ENCODE measurements at regions not wholly inside any gene's neighbourhood (a gene's known extent, or its start where the extent isn't known, plus 50 kb on each side); places are given as distances from the start of the nearest gene placed in this dataset.

DNA sequence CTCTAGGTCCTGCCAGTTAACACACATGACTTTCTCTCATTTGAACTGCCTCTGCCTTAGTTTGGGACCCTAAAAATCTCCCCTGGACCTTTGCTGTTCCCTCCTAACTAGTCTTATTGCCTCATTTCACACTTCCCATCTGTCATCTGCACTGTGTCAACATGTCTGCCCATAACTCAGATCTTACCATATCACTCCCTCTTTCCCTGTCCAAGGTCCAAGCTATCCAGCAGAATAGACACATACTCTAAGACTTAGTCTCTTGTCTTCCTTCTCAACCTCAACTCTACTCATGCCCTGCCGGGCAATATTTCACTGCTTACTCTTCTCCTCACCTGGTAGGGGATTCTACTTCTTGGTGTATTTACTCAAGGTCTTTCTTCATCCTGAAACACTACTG is 79.5 kb upstream of the DAB1 start:
- no peak for TF ChIP-seq POLR2A (IDR thresholded peaks at IDR 0.05; ENCODE audit: borderline replicate concordance, extremely low read depth, insufficient read depth, insufficient read length)
- TF ChIP-seq EZH2 (IDR thresholded peaks at IDR 0.05): no peak
- no peak for TF ChIP-seq SIN3A (IDR thresholded peaks at IDR 0.05; ENCODE audit: low read depth)
- TF ChIP-seq, protein P1, sequence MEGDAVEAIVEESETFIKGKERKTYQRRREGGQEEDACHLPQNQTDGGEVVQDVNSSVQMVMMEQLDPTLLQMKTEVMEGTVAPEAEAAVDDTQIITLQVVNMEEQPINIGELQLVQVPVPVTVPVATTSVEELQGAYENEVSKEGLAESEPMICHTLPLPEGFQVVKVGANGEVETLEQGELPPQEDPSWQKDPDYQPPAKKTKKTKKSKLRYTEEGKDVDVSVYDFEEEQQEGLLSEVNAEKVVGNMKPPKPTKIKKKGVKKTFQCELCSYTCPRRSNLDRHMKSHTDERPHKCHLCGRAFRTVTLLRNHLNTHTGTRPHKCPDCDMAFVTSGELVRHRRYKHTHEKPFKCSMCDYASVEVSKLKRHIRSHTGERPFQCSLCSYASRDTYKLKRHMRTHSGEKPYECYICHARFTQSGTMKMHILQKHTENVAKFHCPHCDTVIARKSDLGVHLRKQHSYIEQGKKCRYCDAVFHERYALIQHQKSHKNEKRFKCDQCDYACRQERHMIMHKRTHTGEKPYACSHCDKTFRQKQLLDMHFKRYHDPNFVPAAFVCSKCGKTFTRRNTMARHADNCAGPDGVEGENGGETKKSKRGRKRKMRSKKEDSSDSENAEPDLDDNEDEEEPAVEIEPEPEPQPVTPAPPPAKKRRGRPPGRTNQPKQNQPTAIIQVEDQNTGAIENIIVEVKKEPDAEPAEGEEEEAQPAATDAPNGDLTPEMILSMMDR (IDR thresholded peaks at IDR 0.05 in 2 of 3, conservative IDR thresholded peaks at IDR 0.05 in 1 of 3; ENCODE audit: borderline replicate concordance in 1 of 3, insufficient read depth in 1 of 3, low read depth in 2 of 3, low read length in 2 of 3): no peak
- TF ChIP-seq, protein P2, sequence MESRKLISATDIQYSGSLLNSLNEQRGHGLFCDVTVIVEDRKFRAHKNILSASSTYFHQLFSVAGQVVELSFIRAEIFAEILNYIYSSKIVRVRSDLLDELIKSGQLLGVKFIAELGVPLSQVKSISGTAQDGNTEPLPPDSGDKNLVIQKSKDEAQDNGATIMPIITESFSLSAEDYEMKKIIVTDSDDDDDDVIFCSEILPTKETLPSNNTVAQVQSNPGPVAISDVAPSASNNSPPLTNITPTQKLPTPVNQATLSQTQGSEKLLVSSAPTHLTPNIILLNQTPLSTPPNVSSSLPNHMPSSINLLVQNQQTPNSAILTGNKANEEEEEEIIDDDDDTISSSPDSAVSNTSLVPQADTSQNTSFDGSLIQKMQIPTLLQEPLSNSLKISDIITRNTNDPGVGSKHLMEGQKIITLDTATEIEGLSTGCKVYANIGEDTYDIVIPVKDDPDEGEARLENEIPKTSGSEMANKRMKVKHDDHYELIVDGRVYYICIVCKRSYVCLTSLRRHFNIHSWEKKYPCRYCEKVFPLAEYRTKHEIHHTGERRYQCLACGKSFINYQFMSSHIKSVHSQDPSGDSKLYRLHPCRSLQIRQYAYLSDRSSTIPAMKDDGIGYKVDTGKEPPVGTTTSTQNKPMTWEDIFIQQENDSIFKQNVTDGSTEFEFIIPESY (IDR thresholded peaks at IDR 0.05; ENCODE audit: extremely low read depth, insufficient replicate concordance, low read length): no peak
- no peak for TF ChIP-seq POLR2AphosphoS5 (IDR thresholded peaks at IDR 0.05; ENCODE audit: low read depth, low read length)
